ENCODE measurements at regions not wholly inside any gene's neighbourhood (a gene's known extent, or its start where the extent isn't known, plus 50 kb on each side); places are given as distances from the start of the nearest gene placed in this dataset.

DNA sequence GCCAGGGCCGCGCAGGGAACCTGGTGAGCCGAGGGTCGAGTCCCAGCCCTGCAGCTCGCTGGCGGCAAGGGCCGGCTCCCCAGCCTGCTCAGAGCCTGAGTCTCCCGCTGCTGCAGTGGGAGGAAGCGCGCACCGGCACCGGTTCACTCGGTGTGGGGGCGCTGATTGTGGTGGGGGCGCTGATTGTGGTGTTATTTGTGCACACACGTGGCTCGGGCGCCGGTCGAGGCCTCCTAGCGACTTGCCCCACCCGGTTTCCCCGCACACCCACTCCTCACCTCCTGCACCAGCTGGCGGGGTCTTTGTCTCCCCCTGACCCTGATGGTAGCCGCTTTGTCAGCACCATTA lies 266.7 kb downstream of the NSG2 start:
- no peaks in the 10 kb centered on the region for H3K36me3 ChIP-seq (ENCODE audit: control insufficient read depth in 4 of 4, insufficient read depth in 3 of 4, low read depth in 1 of 4, low read length in 3 of 4)
- no peaks in the 10 kb centered on the region for H3K27me3 ChIP-seq (ENCODE audit: control insufficient read depth in 4 of 4, insufficient read depth in 4 of 4, low read length in 3 of 4)
- no peak overlapping the region for H3K9ac ChIP-seq (ENCODE audit: low read depth in 1 of 2, low read length in 2 of 2)
- peak overlapping the region in 1 of 3 donors; percentile 59 for H3K4me3 ChIP-seq (ENCODE audit: low read depth in 1 of 3, low read length in 3 of 3)
- TF ChIP-seq SP1 (IDR thresholded peaks at IDR 0.05) (no peak), RXRA (IDR thresholded peaks at IDR 0.05) (no peak), GABPA (IDR thresholded peaks at IDR 0.05 in 1 of 2, conservative IDR thresholded peaks at IDR 0.05 in 1 of 2) (no peak), YY1 (IDR thresholded peaks at IDR 0.05) (no peak), FOXA1 (IDR thresholded peaks at IDR 0.05) (no peak), HNF4A (conservative IDR thresholded peaks at IDR 0.05) (no peak), JUND (IDR thresholded peaks at IDR 0.05) (no peak), NR2F2 (IDR thresholded peaks at IDR 0.05) (no peak)
- TF ChIP-seq, protein P1, sequence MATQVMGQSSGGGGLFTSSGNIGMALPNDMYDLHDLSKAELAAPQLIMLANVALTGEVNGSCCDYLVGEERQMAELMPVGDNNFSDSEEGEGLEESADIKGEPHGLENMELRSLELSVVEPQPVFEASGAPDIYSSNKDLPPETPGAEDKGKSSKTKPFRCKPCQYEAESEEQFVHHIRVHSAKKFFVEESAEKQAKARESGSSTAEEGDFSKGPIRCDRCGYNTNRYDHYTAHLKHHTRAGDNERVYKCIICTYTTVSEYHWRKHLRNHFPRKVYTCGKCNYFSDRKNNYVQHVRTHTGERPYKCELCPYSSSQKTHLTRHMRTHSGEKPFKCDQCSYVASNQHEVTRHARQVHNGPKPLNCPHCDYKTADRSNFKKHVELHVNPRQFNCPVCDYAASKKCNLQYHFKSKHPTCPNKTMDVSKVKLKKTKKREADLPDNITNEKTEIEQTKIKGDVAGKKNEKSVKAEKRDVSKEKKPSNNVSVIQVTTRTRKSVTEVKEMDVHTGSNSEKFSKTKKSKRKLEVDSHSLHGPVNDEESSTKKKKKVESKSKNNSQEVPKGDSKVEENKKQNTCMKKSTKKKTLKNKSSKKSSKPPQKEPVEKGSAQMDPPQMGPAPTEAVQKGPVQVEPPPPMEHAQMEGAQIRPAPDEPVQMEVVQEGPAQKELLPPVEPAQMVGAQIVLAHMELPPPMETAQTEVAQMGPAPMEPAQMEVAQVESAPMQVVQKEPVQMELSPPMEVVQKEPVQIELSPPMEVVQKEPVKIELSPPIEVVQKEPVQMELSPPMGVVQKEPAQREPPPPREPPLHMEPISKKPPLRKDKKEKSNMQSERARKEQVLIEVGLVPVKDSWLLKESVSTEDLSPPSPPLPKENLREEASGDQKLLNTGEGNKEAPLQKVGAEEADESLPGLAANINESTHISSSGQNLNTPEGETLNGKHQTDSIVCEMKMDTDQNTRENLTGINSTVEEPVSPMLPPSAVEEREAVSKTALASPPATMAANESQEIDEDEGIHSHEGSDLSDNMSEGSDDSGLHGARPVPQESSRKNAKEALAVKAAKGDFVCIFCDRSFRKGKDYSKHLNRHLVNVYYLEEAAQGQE (IDR thresholded peaks at IDR 0.05) = no peak
- TF ChIP-seq, protein P2, sequence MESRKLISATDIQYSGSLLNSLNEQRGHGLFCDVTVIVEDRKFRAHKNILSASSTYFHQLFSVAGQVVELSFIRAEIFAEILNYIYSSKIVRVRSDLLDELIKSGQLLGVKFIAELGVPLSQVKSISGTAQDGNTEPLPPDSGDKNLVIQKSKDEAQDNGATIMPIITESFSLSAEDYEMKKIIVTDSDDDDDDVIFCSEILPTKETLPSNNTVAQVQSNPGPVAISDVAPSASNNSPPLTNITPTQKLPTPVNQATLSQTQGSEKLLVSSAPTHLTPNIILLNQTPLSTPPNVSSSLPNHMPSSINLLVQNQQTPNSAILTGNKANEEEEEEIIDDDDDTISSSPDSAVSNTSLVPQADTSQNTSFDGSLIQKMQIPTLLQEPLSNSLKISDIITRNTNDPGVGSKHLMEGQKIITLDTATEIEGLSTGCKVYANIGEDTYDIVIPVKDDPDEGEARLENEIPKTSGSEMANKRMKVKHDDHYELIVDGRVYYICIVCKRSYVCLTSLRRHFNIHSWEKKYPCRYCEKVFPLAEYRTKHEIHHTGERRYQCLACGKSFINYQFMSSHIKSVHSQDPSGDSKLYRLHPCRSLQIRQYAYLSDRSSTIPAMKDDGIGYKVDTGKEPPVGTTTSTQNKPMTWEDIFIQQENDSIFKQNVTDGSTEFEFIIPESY (IDR thresholded peaks at IDR 0.05) = no peak
- no peak for DNase-seq (ENCODE audit: low spot score)
- no peak overlapping the region for H3K27ac ChIP-seq (ENCODE audit: low read depth in 1 of 2, low read length in 2 of 2)
- 35% methylated on average over 25 of the region's 25 CpGs for WGBS
- H3K9me3 ChIP-seq (ENCODE audit: control insufficient read depth in 4 of 4, low read length in 3 of 4) = no peaks in the 10 kb centered on the region
- peaks cover 0 to 3% (median 0%) of the 10 kb centered on the region in 4 donors for H3K4me1 ChIP-seq (ENCODE audit: control insufficient read depth in 4 of 4, insufficient read depth in 4 of 4, low read length in 3 of 4)

DNA sequence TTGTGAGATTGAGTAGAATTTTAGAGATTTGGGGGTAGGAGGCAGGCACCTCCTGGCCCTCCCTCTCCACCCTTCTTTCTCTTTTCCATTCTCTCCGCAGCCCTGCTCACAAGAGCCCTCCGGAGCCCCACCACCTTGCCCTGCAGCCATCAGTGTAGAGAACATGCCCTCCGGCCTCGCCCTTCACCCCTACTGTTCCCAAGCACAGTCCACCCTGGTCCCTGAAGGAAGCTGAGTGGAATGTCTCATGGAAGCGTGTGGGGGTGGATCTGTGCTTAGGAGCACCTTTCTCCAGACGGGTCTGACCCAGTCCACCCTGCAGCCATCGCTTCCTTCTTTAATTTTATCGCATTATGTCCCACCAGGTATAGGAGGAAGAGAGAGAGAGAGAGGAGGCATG lies 267.1 kb downstream of the NSG2 start:
- Histone ChIP-seq H3K27me3 (ENCODE audit: control insufficient read depth in 4 of 4, insufficient read depth in 4 of 4, low read length in 3 of 4) (no peaks in the 10 kb centered on the region), H3K4me1 (ENCODE audit: control insufficient read depth in 4 of 4, insufficient read depth in 4 of 4, low read length in 3 of 4) (peaks cover 0 to 3% (median 0%) of the 10 kb centered on the region in 4 donors), H3K9me3 (ENCODE audit: control insufficient read depth in 4 of 4, low read length in 3 of 4) (no peaks in the 10 kb centered on the region), H3K4me3 (ENCODE audit: low read depth in 1 of 3, low read length in 3 of 3) (no peak overlapping the region), H3K9ac (ENCODE audit: low read depth in 1 of 2, low read length in 2 of 2) (no peak overlapping the region), H3K27ac (ENCODE audit: low read depth in 1 of 2, low read length in 2 of 2) (no peak overlapping the region), H3K36me3 (ENCODE audit: control insufficient read depth in 4 of 4, insufficient read depth in 3 of 4, low read depth in 1 of 4, low read length in 3 of 4) (no peaks in the 10 kb centered on the region)
- DNase-seq (ENCODE audit: low spot score) = no peak
- no peak for TF ChIP-seq JUND (IDR thresholded peaks at IDR 0.05)
- TF ChIP-seq EGR1 (IDR thresholded peaks at IDR 0.05; ENCODE audit: low read depth in 2 of 2) = no peak
- TF ChIP-seq FOXA2 (IDR thresholded peaks at IDR 0.05) = no peak
- TF ChIP-seq, protein P1 (IDR thresholded peaks at IDR 0.05) = no peak
- TF ChIP-seq RAD21 (IDR thresholded peaks at IDR 0.05) = no peak
- TF ChIP-seq NR2F2 (IDR thresholded peaks at IDR 0.05) = no peak
- TF ChIP-seq, protein P3, sequence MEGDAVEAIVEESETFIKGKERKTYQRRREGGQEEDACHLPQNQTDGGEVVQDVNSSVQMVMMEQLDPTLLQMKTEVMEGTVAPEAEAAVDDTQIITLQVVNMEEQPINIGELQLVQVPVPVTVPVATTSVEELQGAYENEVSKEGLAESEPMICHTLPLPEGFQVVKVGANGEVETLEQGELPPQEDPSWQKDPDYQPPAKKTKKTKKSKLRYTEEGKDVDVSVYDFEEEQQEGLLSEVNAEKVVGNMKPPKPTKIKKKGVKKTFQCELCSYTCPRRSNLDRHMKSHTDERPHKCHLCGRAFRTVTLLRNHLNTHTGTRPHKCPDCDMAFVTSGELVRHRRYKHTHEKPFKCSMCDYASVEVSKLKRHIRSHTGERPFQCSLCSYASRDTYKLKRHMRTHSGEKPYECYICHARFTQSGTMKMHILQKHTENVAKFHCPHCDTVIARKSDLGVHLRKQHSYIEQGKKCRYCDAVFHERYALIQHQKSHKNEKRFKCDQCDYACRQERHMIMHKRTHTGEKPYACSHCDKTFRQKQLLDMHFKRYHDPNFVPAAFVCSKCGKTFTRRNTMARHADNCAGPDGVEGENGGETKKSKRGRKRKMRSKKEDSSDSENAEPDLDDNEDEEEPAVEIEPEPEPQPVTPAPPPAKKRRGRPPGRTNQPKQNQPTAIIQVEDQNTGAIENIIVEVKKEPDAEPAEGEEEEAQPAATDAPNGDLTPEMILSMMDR (IDR thresholded peaks at IDR 0.05; ENCODE audit: low read depth, low read length, missing input control) = no peak
- no peak for TF ChIP-seq GABPA (IDR thresholded peaks at IDR 0.05 in 1 of 2, conservative IDR thresholded peaks at IDR 0.05 in 1 of 2)
- no peak for TF ChIP-seq TAF1 (conservative IDR thresholded peaks at IDR 0.05)
- TF ChIP-seq, protein P4, sequence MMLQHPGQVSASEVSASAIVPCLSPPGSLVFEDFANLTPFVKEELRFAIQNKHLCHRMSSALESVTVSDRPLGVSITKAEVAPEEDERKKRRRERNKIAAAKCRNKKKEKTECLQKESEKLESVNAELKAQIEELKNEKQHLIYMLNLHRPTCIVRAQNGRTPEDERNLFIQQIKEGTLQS (IDR thresholded peaks at IDR 0.05) = no peak
- no peak for TF ChIP-seq FOXA1 (IDR thresholded peaks at IDR 0.05)
- TF ChIP-seq, protein P5, sequence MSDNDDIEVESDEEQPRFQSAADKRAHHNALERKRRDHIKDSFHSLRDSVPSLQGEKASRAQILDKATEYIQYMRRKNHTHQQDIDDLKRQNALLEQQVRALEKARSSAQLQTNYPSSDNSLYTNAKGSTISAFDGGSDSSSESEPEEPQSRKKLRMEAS (IDR thresholded peaks at IDR 0.05) = no peak
- TF ChIP-seq, protein P2 (IDR thresholded peaks at IDR 0.05) = no peak
- no peak for TF ChIP-seq HNF4G (IDR thresholded peaks at IDR 0.05)
- TF ChIP-seq RXRA (IDR thresholded peaks at IDR 0.05) = no peak
- TF ChIP-seq SP1 (IDR thresholded peaks at IDR 0.05) = no peak
- no peak for TF ChIP-seq YY1 (IDR thresholded peaks at IDR 0.05)
- WGBS = 76% methylated on average over 8 of the region's 8 CpGs
